WTC11 (cell line): ENCODE measurements at regions not wholly inside any gene's neighbourhood (a gene's known extent, or its start where the extent isn't known, plus 50 kb on each side); places are given as distances from the start of the nearest gene placed in this dataset.
A peak's percentile ranks its signal among the peaks of the same experiment; 100 is the strongest.

ENCODE experiments used
- ATAC-seq: fragments of 200-7000 bp; cut with Tn5 transposase; 2 replicates; pipeline ENCODE4 v1.10.0; 2021; ENCODE audit warnings: mild to moderate bottlenecking, moderate library complexity
- CTCF ChIA-PET: fragments of 300-600 bp; sonication (Branson Sonifier 250); formaldehyde crosslinking; loops from one replicate; lab custom pipeline; 2021; ENCODE audit warnings: antibody characterized with exemption; lab: Charles Lee
- POLR2A ChIA-PET: fragments of 350-600 bp; sonication (Branson Sonifier 250); formaldehyde crosslinking; loops from one replicate; lab custom pipeline; 2021; ENCODE audit warnings: antibody characterized with exemption; lab: Charles Lee
- DNase-seq: peaks from one replicate; pipeline ENCODE4 v3.0.0; 2021; ENCODE audit warnings: low spot score
- H3K27ac Mint-ChIP-seq: 2 replicates; pipeline ENCODE4 v1.8.0; 2021; ENCODE audit warnings: mixed read lengths
- H3K27me3 Mint-ChIP-seq: 2 replicates; pipeline ENCODE4 v1.8.0; 2021; ENCODE audit warnings: low read depth, mild to moderate bottlenecking, moderate library complexity, mixed read lengths
- H3K36me3 Mint-ChIP-seq: 2 replicates; pipeline ENCODE4 v1.8.0; 2021; ENCODE audit warnings: mixed read lengths
- H3K4me1 Mint-ChIP-seq: 2 replicates; pipeline ENCODE4 v1.8.0; 2022; ENCODE audit warnings: mixed read lengths
- H3K4me3 Mint-ChIP-seq: 2 replicates; pipeline ENCODE4 v1.8.0; 2021; ENCODE audit warnings: mild to moderate bottlenecking, moderate library complexity, mixed read lengths
- H3K9me3 Mint-ChIP-seq: 2 replicates; pipeline ENCODE4 v1.8.0; 2021; ENCODE audit warnings: mixed read lengths
- CREM ChIP-seq: sonication (generic); formaldehyde crosslinking; IDR thresholded peaks from 2 replicates; pipeline ENCODE4 v1.8.1; 2022; ENCODE audit warnings: mild to moderate bottlenecking, missing genetic modification reagents, moderate library complexity
- EMX1 ChIP-seq: fragments of 250-450 bp; sonication (Bioruptor Pico); IDR thresholded peaks from 2 replicates; pipeline ENCODE4 v1.8.0; 2021; ENCODE audit warnings: mild to moderate bottlenecking
- ERG ChIP-seq: fragments of 250-450 bp; sonication (Bioruptor Pico); IDR thresholded peaks from 2 replicates; pipeline ENCODE4 v1.8.0; 2021; ENCODE audit warnings: mild to moderate bottlenecking
- ETV6 ChIP-seq: sonication (generic); formaldehyde crosslinking; IDR thresholded peaks from 2 replicates; pipeline ENCODE4 v1.8.1; 2022; ENCODE audit warnings: mild to moderate bottlenecking, missing genetic modification reagents
- GABPB1 ChIP-seq: sonication (generic); formaldehyde crosslinking; IDR thresholded peaks from 2 replicates; pipeline ENCODE4 v1.8.1; 2023; ENCODE audit warnings: mild to moderate bottlenecking, missing genetic modification reagents
- GRHL2 ChIP-seq: fragments of 250-450 bp; sonication (Bioruptor Pico); IDR thresholded peaks from 2 replicates; pipeline ENCODE4 v1.8.0; 2022; ENCODE audit warnings: mild to moderate bottlenecking, moderate library complexity; ENCODE audit not compliant: insufficient replicate concordance, severe bottlenecking
- IRF1 ChIP-seq: sonication (generic); formaldehyde crosslinking; IDR thresholded peaks from 2 replicates; pipeline ENCODE4 v1.8.0; 2023; ENCODE audit warnings: missing genetic modification reagents
- MYBL2 ChIP-seq: sonication (generic); formaldehyde crosslinking; IDR thresholded peaks from 2 replicates; pipeline ENCODE4 v1.8.1; 2023; ENCODE audit warnings: mild to moderate bottlenecking, moderate library complexity, missing genetic modification reagents
- OVOL2 ChIP-seq: fragments of 250-450 bp; sonication (Bioruptor Pico); IDR thresholded peaks from 2 replicates; pipeline ENCODE4 v1.9.0; 2021; ENCODE audit warnings: mild to moderate bottlenecking, borderline replicate concordance
- PRRX2 ChIP-seq: fragments of 250-450 bp; sonication (Bioruptor Pico); IDR thresholded peaks from 2 replicates; pipeline ENCODE4 v1.8.0; 2021; ENCODE audit warnings: mild to moderate bottlenecking
- USF1 ChIP-seq: sonication (generic); formaldehyde crosslinking; IDR thresholded peaks from 2 replicates; pipeline ENCODE4 v1.8.0; 2022; ENCODE audit warnings: mild to moderate bottlenecking, missing genetic modification reagents
- USF2 ChIP-seq: sonication (generic); formaldehyde crosslinking; IDR thresholded peaks from 2 replicates; pipeline ENCODE4 v1.8.1; 2023; ENCODE audit warnings: mild to moderate bottlenecking, missing genetic modification reagents, moderate library complexity
- ZMAT4 ChIP-seq: fragments of 250-450 bp; sonication (Bioruptor Pico); IDR thresholded peaks from 2 replicates; pipeline ENCODE4 v1.9.0; 2021; ENCODE audit warnings: mild to moderate bottlenecking
- ZNF317 ChIP-seq: sonication (generic); formaldehyde crosslinking; IDR thresholded peaks from 2 replicates; pipeline ENCODE4 v1.8.1; 2023; ENCODE audit warnings: low read depth, mild to moderate bottlenecking, moderate library complexity, missing genetic modification reagents, borderline replicate concordance
- ZSCAN18 ChIP-seq: fragments of 250-450 bp; sonication (Bioruptor Pico); IDR thresholded peaks from 2 replicates; pipeline ENCODE4 v2.1.2; 2022; ENCODE audit warnings: mild to moderate bottlenecking, moderate library complexity
- TF ChIP-seq, protein P1 (sequence below): sonication (generic); formaldehyde crosslinking; IDR thresholded peaks from 2 replicates; pipeline ENCODE4 v1.8.1; 2022; ENCODE audit warnings: mild to moderate bottlenecking, missing genetic modification reagents, moderate library complexity, borderline replicate concordance
- TF ChIP-seq, protein P2 (sequence below): sonication (generic); formaldehyde crosslinking; IDR thresholded peaks from 2 replicates; pipeline ENCODE4 v1.8.0; 2022; ENCODE audit warnings: missing genetic modification reagents
- TF ChIP-seq, protein P3 (sequence below): fragments of 250-450 bp; sonication (Bioruptor Pico); IDR thresholded peaks from 2 replicates; pipeline ENCODE4 v1.9.0; 2021; ENCODE audit warnings: mild to moderate bottlenecking, borderline replicate concordance

GRCh38 chr6:90932351-90932750 is 345.5 kb upstream of the MAP3K7 start:
- no peak for DNase-seq
- TF ChIP-seq ZMAT4 = no peak
- TF ChIP-seq ERG = no peak
- TF ChIP-seq, all 79 proteins: peak for 0
- H3K27ac Mint-ChIP-seq = no peak overlapping the region

GRCh38 chr6:90928051-90928450 is 341.2 kb upstream of the MAP3K7 start:
- ATAC-seq = peak; percentile 60
- no peaks in the 10 kb centered on the region for H3K9me3 Mint-ChIP-seq
- H3K27ac Mint-ChIP-seq = no peak overlapping the region
- no peak for DNase-seq
- no peaks in the 10 kb centered on the region for H3K36me3 Mint-ChIP-seq
- ChIA-PET POLR2A (no interaction called here), CTCF (interaction anchor here (0.7 to 2.3 kb wide), 2 partner anchors 12 to 68 kb away, joined by 3 to 7 read pairs; no protein-coding TSS in a partner anchor)
- no peaks in the 10 kb centered on the region for H3K27me3 Mint-ChIP-seq
- peaks cover 31% of the 10 kb centered on the region for H3K4me1 Mint-ChIP-seq
- no peak overlapping the region for H3K4me3 Mint-ChIP-seq
- TF ChIP-seq, protein P1, sequence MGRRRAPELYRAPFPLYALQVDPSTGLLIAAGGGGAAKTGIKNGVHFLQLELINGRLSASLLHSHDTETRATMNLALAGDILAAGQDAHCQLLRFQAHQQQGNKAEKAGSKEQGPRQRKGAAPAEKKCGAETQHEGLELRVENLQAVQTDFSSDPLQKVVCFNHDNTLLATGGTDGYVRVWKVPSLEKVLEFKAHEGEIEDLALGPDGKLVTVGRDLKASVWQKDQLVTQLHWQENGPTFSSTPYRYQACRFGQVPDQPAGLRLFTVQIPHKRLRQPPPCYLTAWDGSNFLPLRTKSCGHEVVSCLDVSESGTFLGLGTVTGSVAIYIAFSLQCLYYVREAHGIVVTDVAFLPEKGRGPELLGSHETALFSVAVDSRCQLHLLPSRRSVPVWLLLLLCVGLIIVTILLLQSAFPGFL = no peak
- no peak for TF ChIP-seq GRHL2 (CRISPR knock-in tag)
- no peak for TF ChIP-seq OVOL2 (CRISPR knock-in tag)
- TF ChIP-seq ERG = no peak
- no peak for TF ChIP-seq CREM
- TF ChIP-seq, protein P2, sequence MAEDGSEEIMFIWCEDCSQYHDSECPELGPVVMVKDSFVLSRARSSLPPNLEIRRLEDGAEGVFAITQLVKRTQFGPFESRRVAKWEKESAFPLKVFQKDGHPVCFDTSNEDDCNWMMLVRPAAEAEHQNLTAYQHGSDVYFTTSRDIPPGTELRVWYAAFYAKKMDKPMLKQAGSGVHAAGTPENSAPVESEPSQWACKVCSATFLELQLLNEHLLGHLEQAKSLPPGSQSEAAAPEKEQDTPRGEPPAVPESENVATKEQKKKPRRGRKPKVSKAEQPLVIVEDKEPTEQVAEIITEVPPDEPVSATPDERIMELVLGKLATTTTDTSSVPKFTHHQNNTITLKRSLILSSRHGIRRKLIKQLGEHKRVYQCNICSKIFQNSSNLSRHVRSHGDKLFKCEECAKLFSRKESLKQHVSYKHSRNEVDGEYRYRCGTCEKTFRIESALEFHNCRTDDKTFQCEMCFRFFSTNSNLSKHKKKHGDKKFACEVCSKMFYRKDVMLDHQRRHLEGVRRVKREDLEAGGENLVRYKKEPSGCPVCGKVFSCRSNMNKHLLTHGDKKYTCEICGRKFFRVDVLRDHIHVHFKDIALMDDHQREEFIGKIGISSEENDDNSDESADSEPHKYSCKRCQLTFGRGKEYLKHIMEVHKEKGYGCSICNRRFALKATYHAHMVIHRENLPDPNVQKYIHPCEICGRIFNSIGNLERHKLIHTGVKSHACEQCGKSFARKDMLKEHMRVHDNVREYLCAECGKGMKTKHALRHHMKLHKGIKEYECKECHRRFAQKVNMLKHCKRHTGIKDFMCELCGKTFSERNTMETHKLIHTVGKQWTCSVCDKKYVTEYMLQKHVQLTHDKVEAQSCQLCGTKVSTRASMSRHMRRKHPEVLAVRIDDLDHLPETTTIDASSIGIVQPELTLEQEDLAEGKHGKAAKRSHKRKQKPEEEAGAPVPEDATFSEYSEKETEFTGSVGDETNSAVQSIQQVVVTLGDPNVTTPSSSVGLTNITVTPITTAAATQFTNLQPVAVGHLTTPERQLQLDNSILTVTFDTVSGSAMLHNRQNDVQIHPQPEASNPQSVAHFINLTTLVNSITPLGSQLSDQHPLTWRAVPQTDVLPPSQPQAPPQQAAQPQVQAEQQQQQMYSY (CRISPR knock-in tag) = no peak
- no peak for TF ChIP-seq PRRX2
- TF ChIP-seq, protein P3, sequence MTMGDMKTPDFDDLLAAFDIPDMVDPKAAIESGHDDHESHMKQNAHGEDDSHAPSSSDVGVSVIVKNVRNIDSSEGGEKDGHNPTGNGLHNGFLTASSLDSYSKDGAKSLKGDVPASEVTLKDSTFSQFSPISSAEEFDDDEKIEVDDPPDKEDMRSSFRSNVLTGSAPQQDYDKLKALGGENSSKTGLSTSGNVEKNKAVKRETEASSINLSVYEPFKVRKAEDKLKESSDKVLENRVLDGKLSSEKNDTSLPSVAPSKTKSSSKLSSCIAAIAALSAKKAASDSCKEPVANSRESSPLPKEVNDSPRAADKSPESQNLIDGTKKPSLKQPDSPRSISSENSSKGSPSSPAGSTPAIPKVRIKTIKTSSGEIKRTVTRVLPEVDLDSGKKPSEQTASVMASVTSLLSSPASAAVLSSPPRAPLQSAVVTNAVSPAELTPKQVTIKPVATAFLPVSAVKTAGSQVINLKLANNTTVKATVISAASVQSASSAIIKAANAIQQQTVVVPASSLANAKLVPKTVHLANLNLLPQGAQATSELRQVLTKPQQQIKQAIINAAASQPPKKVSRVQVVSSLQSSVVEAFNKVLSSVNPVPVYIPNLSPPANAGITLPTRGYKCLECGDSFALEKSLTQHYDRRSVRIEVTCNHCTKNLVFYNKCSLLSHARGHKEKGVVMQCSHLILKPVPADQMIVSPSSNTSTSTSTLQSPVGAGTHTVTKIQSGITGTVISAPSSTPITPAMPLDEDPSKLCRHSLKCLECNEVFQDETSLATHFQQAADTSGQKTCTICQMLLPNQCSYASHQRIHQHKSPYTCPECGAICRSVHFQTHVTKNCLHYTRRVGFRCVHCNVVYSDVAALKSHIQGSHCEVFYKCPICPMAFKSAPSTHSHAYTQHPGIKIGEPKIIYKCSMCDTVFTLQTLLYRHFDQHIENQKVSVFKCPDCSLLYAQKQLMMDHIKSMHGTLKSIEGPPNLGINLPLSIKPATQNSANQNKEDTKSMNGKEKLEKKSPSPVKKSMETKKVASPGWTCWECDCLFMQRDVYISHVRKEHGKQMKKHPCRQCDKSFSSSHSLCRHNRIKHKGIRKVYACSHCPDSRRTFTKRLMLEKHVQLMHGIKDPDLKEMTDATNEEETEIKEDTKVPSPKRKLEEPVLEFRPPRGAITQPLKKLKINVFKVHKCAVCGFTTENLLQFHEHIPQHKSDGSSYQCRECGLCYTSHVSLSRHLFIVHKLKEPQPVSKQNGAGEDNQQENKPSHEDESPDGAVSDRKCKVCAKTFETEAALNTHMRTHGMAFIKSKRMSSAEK = no peak
- TF ChIP-seq USF1 = no peak
- TF ChIP-seq EMX1 = no peak
- TF ChIP-seq GABPB1 (CRISPR knock-in tag) = no peak
- no peak for TF ChIP-seq ETV6
- TF ChIP-seq MYBL2 (CRISPR knock-in tag) = no peak
- TF ChIP-seq ZNF317 = no peak
- TF ChIP-seq USF2 (CRISPR knock-in tag) = no peak
- no peak for TF ChIP-seq ZSCAN18
- TF ChIP-seq IRF1 (CRISPR knock-in tag) = no peak

More at GRCh38 chr6:90932351-90932750, 345.5 kb upstream of the MAP3K7 start:
- ChIA-PET CTCF (no interaction called here), POLR2A (no interaction called here)
- Mint-ChIP-seq H3K4me3 (no peak overlapping the region), H3K9me3 (no peaks in the 10 kb centered on the region), H3K27me3 (peaks cover 34% of the 10 kb centered on the region), H3K36me3 (no peaks in the 10 kb centered on the region), H3K4me1 (peaks cover 52% of the 10 kb centered on the region)
- ATAC-seq = no peak
